ENCODE measurements at regions not wholly inside any gene's neighbourhood (a gene's known extent, or its start where the extent isn't known, plus 50 kb on each side); places are given as distances from the start of the nearest gene placed in this dataset.
A peak's percentile ranks its signal among the peaks of the same experiment; 100 is the strongest.

DNA sequence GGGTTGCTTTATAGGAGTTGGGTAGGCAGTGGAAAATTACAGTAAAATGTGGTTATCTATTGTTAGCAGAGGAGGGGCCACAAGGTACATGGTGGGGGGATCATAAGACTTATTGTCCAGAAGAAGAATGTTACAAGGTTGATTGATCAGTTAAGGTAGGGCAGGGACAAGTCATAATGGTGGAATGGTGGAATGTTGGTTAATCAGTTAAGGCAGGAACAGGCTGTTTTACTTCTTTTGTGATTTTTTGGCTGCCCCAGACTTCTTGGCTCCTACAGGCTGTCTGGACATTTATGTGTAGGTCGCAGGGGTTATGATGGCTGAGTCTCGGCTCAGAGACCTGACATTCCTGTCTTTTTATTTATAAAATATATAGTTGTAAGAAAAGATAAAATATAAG is 2277.1 kb downstream of the TP53TG3F start:
- H3K4me2 ChIP-seq (ENCODE audit: insufficient read depth, low read length) = no peak overlapping the region
- no peaks in the 10 kb centered on the region for H3K36me3 ChIP-seq (ENCODE audit: insufficient read depth, low read length)
- H3K27me3 ChIP-seq (ENCODE audit: insufficient read depth, low read length) = no peaks in the 10 kb centered on the region
- DNase-seq (ENCODE audit: insufficient read length, low spot score, missing footprints) = no peak
- H3K9me3 ChIP-seq (ENCODE audit: low read depth, low read length) = no peaks in the 10 kb centered on the region
- no peak overlapping the region for H3K4me3 ChIP-seq (ENCODE audit: insufficient read depth, low read length)
- no peak overlapping the region for H3K27ac ChIP-seq (ENCODE audit: low read depth, low read length)
- H3K4me1 ChIP-seq (ENCODE audit: insufficient read depth, low read length) = no peaks in the 10 kb centered on the region
- H2AFZ ChIP-seq (ENCODE audit: low read length) = no peak overlapping the region
- no peaks in the 10 kb centered on the region for H4K20me1 ChIP-seq (ENCODE audit: insufficient read depth, low read length)
- TF ChIP-seq, protein P1, sequence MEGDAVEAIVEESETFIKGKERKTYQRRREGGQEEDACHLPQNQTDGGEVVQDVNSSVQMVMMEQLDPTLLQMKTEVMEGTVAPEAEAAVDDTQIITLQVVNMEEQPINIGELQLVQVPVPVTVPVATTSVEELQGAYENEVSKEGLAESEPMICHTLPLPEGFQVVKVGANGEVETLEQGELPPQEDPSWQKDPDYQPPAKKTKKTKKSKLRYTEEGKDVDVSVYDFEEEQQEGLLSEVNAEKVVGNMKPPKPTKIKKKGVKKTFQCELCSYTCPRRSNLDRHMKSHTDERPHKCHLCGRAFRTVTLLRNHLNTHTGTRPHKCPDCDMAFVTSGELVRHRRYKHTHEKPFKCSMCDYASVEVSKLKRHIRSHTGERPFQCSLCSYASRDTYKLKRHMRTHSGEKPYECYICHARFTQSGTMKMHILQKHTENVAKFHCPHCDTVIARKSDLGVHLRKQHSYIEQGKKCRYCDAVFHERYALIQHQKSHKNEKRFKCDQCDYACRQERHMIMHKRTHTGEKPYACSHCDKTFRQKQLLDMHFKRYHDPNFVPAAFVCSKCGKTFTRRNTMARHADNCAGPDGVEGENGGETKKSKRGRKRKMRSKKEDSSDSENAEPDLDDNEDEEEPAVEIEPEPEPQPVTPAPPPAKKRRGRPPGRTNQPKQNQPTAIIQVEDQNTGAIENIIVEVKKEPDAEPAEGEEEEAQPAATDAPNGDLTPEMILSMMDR (IDR thresholded peaks at IDR 0.05; ENCODE audit: extremely low read depth, low read depth, low read length) = no peak
- H3K79me2 ChIP-seq (ENCODE audit: insufficient read depth, low read length) = no peaks in the 10 kb centered on the region

DNA sequence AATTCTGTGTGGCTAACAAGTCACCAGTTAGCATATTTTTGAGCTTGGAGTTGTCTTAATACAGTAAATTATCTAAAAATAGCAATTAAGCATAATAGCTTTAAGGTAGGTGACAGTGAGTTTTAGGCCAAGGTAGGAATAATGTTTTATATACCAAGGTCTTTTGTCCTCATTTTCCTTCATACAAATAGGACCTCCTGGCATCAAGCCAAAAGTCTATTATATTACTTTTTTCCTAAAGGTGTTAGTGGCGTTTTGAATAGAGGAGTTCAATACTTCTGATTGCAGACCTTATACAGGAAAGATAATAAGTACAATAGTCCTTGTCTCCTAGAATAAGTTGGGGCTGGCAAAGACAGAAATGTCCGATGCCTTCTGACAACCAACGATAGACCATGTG is 2277.7 kb downstream of the TP53TG3F start:
- Histone ChIP-seq H3K9me3 (ENCODE audit: low read depth, low read length) (no peaks in the 10 kb centered on the region), H3K27me3 (ENCODE audit: insufficient read depth, low read length) (no peaks in the 10 kb centered on the region), H3K4me2 (ENCODE audit: insufficient read depth, low read length) (no peak overlapping the region), H3K36me3 (ENCODE audit: insufficient read depth, low read length) (no peaks in the 10 kb centered on the region), H3K79me2 (ENCODE audit: insufficient read depth, low read length) (no peaks in the 10 kb centered on the region), H3K27ac (ENCODE audit: low read depth, low read length) (no peak overlapping the region), H2AFZ (ENCODE audit: low read length) (no peak overlapping the region), H3K4me1 (ENCODE audit: insufficient read depth, low read length) (no peaks in the 10 kb centered on the region), H3K4me3 (ENCODE audit: insufficient read depth, low read length) (no peak overlapping the region), H4K20me1 (ENCODE audit: insufficient read depth, low read length) (no peaks in the 10 kb centered on the region)
- TF ChIP-seq, protein P1 (IDR thresholded peaks at IDR 0.05; ENCODE audit: extremely low read depth, low read depth, low read length) = no peak
- DNase-seq (ENCODE audit: insufficient read length, low spot score, missing footprints) = no peak

DNA sequence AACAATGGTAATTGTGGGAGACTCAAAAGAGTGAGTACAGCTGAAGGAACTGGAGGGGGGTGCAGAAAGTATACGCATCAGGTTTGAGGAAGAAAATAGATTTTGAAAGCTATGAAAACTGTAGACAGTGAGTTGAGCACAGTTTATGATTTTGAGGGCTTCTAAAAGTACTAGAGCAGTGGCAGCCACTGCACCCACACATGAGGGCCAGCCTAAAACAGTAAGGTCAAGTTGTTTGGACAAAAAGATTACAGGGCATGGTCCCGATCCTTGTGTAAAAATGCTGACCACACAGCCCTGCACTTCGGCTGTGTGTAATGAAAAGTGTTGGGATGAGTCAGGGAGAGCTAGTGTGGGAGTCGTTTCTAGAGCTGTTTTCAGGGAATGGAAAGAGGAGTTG is 2282.1 kb downstream of the TP53TG3F start:
- H3K4me2 ChIP-seq (ENCODE audit: insufficient read depth, low read length) = no peak overlapping the region
- DNase-seq (ENCODE audit: insufficient read length, low spot score, missing footprints) = peak; percentile 14
- no peaks in the 10 kb centered on the region for H3K27me3 ChIP-seq (ENCODE audit: insufficient read depth, low read length)
- no peaks in the 10 kb centered on the region for H4K20me1 ChIP-seq (ENCODE audit: insufficient read depth, low read length)
- no peak overlapping the region for H3K27ac ChIP-seq (ENCODE audit: low read depth, low read length)
- H3K9me3 ChIP-seq (ENCODE audit: low read depth, low read length) = no peaks in the 10 kb centered on the region
- TF ChIP-seq, protein P1 (IDR thresholded peaks at IDR 0.05; ENCODE audit: extremely low read depth, low read depth, low read length) = no peak
- H3K79me2 ChIP-seq (ENCODE audit: insufficient read depth, low read length) = no peaks in the 10 kb centered on the region
- no peak overlapping the region for H2AFZ ChIP-seq (ENCODE audit: low read length)
- no peaks in the 10 kb centered on the region for H3K36me3 ChIP-seq (ENCODE audit: insufficient read depth, low read length)
- H3K4me3 ChIP-seq (ENCODE audit: insufficient read depth, low read length) = no peak overlapping the region
- no peaks in the 10 kb centered on the region for H3K4me1 ChIP-seq (ENCODE audit: insufficient read depth, low read length)

DNA sequence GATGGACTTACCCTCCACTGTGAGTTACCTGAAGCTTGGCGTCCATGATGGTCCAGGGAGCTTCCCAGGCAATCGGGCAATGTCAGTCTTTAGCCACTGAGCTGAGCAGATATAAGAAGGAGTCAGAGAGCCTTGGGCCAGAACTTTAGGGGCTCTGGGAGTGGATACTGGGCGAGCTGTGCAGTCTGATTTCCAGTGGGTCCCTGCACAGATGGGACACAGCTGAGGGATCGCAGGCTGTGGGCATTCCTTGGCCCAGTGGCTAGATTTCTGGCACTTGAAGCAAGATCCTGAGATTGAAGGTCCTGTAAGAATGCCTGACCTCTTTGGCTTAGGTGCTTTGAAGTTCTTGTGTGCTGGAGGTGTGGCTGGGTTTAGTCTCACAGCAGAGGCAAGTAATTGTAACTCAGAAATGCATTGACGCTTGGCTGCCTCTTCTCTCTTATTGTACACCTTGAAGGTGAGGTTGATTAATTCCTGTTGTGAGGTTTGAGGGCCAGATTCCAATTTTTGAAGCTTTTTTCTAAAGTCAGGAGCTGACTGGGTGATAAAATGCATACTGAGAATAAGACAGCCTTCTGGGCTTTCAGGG is 2283.8 kb downstream of the TP53TG3F start:
- Histone ChIP-seq H4K20me1 (ENCODE audit: insufficient read depth, low read length) (no peaks in the 10 kb centered on the region), H3K27me3 (ENCODE audit: insufficient read depth, low read length) (no peaks in the 10 kb centered on the region), H3K79me2 (ENCODE audit: insufficient read depth, low read length) (no peaks in the 10 kb centered on the region), H2AFZ (ENCODE audit: low read length) (no peak overlapping the region), H3K27ac (ENCODE audit: low read depth, low read length) (no peak overlapping the region), H3K4me1 (ENCODE audit: insufficient read depth, low read length) (no peaks in the 10 kb centered on the region), H3K9me3 (ENCODE audit: low read depth, low read length) (no peaks in the 10 kb centered on the region), H3K36me3 (ENCODE audit: insufficient read depth, low read length) (no peaks in the 10 kb centered on the region), H3K4me2 (ENCODE audit: insufficient read depth, low read length) (no peak overlapping the region), H3K4me3 (ENCODE audit: insufficient read depth, low read length) (no peak overlapping the region)
- TF ChIP-seq, protein P1 (IDR thresholded peaks at IDR 0.05; ENCODE audit: extremely low read depth, low read depth, low read length) = no peak
- no peak for DNase-seq (ENCODE audit: insufficient read length, low spot score, missing footprints)

All from osteoblast (primary cell).